ENCODE measurements at regions not wholly inside any gene's neighbourhood (a gene's known extent, or its start where the extent isn't known, plus 50 kb on each side); places are given as distances from the start of the nearest gene placed in this dataset.
"Not testable (repeated sequence)": the region's sequence is repeated elsewhere in the genome, so short reads cannot be mapped to it uniquely, and the experiment has no call there.

GRCh38 chr1:14392859-14393365 is 205.6 kb upstream of the KAZN start:
- DNase-seq (ENCODE audit: low read depth) = no peak

- DNase-seq (ENCODE audit: low read depth) = no peak
Measured at GRCh38 chr1:14396100-14396499, 202.4 kb upstream of the KAZN start.

GRCh38 chr1:14403961-14404645 is 194.4 kb upstream of the KAZN start:
- DNase-seq (ENCODE audit: low read depth) = no peak

GRCh38 chr1:14404862-14405301 is 193.6 kb upstream of the KAZN start:
- no peak for DNase-seq (ENCODE audit: low read depth)

- no peak for DNase-seq (ENCODE audit: low read depth)
Measured at GRCh38 chr1:14412235-14412634, 186.2 kb upstream of the KAZN start.

- no peak for DNase-seq (ENCODE audit: low read depth)
Measured at GRCh38 chr1:14413819-14414490, 184.5 kb upstream of the KAZN start.

GRCh38 chr1:14415396-14415795 is 183.1 kb upstream of the KAZN start:
- no peak for DNase-seq (ENCODE audit: low read depth)

GRCh38 chr1:14419778-14420218 is 178.7 kb upstream of the KAZN start:
- DNase-seq (ENCODE audit: low read depth) = not testable (repeated sequence)

- DNase-seq (ENCODE audit: low read depth) = no peak
Measured at GRCh38 chr1:14420686-14421085, 177.8 kb upstream of the KAZN start.

GRCh38 chr1:14421295-14421976 is 177.0 kb upstream of the KAZN start:
- DNase-seq (ENCODE audit: low read depth) = no peak

- DNase-seq (ENCODE audit: low read depth) = no peak
Measured at GRCh38 chr1:14421977-14422609, 176.4 kb upstream of the KAZN start.

GRCh38 chr1:14424325-14425002 is 174.0 kb upstream of the KAZN start:
- no peak for DNase-seq (ENCODE audit: low read depth)

- DNase-seq (ENCODE audit: low read depth) = no peak
Measured at GRCh38 chr1:14426854-14427253, 171.6 kb upstream of the KAZN start.

- no peak for DNase-seq (ENCODE audit: low read depth)
Measured at GRCh38 chr1:14429577-14429976, 168.9 kb upstream of the KAZN start.

GRCh38 chr1:14432728-14433127 is 165.8 kb upstream of the KAZN start:
- DNase-seq (ENCODE audit: low read depth) = not testable (repeated sequence)

GRCh38 chr1:14435368-14436023 is 163.0 kb upstream of the KAZN start:
- DNase-seq (ENCODE audit: low read depth) = no peak

- DNase-seq (ENCODE audit: low read depth) = no peak
Measured at GRCh38 chr1:14437417-14437918, 161.0 kb upstream of the KAZN start.

- DNase-seq (ENCODE audit: low read depth) = no peak
Measured at GRCh38 chr1:14438127-14438769, 160.2 kb upstream of the KAZN start.

- no peak for DNase-seq (ENCODE audit: low read depth)
Measured at GRCh38 chr1:14439015-14439414, 159.5 kb upstream of the KAZN start.

GRCh38 chr1:14440166-14440565 is 158.3 kb upstream of the KAZN start:
- DNase-seq (ENCODE audit: low read depth) = no peak

GRCh38 chr1:14440731-14441130 is 157.8 kb upstream of the KAZN start:
- no peak for DNase-seq (ENCODE audit: low read depth)

Measured in amniotic epithelial cell (primary cell).